Esophagus (tissue), 2 donors: ENCODE measurements at regions not wholly inside any gene's neighbourhood (a gene's known extent, or its start where the extent isn't known, plus 50 kb on each side); places are given as distances from the start of the nearest gene placed in this dataset.
"Not testable (repeated sequence)": the region's sequence is repeated elsewhere in the genome, so short reads cannot be mapped to it uniquely, and the experiment has no call there.

Experiments used
- H3K27ac ChIP-seq, 2 donors: one replicate each; pipeline ENCODE4 v1.5.1; 2013; ENCODE audit warnings: low read depth in 2 of 2, mild to moderate bottlenecking in 2 of 2, inconsistent platforms in 1 of 2, low read length in 1 of 2, moderate library complexity in 1 of 2
- H3K27me3 ChIP-seq, 2 donors: one replicate each; pipeline ENCODE4 v1.6.1; 2013; ENCODE audit warnings: low read length in 2 of 2, control low read depth in 1 of 2, mild to moderate bottlenecking in 1 of 2; ENCODE audit not compliant: insufficient read depth in 2 of 2, control insufficient read depth in 1 of 2
- H3K36me3 ChIP-seq, 2 donors: one replicate each; pipeline ENCODE4 v1.6.1; 2013; ENCODE audit warnings: low read length in 1 of 2; ENCODE audit not compliant: control insufficient read depth in 2 of 2, insufficient read depth in 2 of 2
- H3K4me1 ChIP-seq, 2 donors: one replicate each; pipeline ENCODE4 v1.6.1; 2013; ENCODE audit warnings: low read length in 1 of 2; ENCODE audit not compliant: control insufficient read depth in 2 of 2, insufficient read depth in 2 of 2
- H3K4me3 ChIP-seq, 2 donors: one replicate each; pipeline ENCODE4 v1.5.1; 2013; ENCODE audit warnings: low read length in 2 of 2, mild to moderate bottlenecking in 2 of 2, low read depth in 1 of 2, moderate library complexity in 1 of 2
- H3K9me3 ChIP-seq, 2 donors: one replicate each; pipeline ENCODE4 v1.6.1; 2013; ENCODE audit warnings: mild to moderate bottlenecking in 2 of 2, low read depth in 1 of 2, low read length in 1 of 2, moderate library complexity in 1 of 2; ENCODE audit not compliant: control insufficient read depth in 2 of 2, insufficient read depth in 1 of 2
- WGBS, 2 donors: extraction: QIAGEN DNeasy Blood & Tissue Kit; methylation state at CpG; one replicate each; pipeline ENCODE4 v1.1.7; 2013; 5-methylcytosine and 5-hydroxymethylcytosine counted together
- donor health status: healthy with polysubstance abuse.
- donor health status: Bipolar disorder and iron deficiency.

DNA sequence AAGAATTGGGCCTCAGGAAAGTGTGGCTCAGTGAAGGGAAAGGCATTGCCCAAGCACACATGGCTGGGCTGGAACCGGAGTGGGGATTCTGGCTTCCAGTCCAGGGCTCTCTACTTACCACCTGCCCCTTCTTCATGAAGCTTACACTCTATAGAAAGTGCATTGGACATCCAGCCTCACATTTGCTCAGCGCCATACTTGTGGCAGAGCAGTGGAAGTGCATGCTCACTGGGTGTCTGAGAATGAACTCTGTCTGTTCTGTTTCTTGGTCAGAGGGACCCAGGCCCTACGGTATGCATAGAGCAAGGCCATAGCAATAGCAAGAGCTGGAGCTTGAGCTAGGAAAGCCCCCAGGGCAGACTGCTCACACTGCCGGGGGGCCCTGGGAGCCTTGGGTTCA is 1253.5 kb downstream of the TYW1 start:
- Histone ChIP-seq H3K9me3 (no peaks in the 10 kb centered on the region), H3K4me3 (no peak overlapping the region), H3K27me3 (no peaks in the 10 kb centered on the region), H3K4me1 (peaks cover 0 to 6% of the 10 kb centered on the region in 2 donors), H3K36me3 (no peaks in the 10 kb centered on the region), H3K27ac (no peak overlapping the region)
- 90 to 91% methylated on average over 4 of the region's 4 CpGs for WGBS, 2 donors

DNA sequence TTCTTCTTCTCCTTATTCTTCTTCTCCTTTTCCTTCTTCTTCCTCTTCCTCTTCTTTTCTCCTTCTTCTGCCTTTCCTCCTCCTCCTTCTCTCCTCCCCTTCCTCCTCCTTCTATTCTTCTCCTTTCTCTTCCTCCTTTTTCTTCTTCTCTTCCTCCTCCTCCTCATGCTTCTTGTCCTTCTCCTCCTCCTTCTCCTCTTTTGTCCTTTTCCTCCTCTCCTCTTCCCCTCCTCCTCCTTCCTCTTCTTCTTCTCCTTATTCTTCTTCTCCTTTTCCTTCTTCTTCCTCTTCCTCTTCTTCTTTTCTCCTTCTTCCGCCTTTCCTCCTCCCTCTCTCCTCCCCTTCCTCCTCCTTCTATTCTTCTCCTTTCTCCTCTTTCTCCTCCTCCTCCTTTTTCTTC is 1258.2 kb downstream of the TYW1 start:
- WGBS, 2 donors = 75 to 86% methylated on average over 1 of the region's 1 CpG
- H3K4me1 ChIP-seq, H3K4me3 ChIP-seq: not testable (repeated sequence)

DNA sequence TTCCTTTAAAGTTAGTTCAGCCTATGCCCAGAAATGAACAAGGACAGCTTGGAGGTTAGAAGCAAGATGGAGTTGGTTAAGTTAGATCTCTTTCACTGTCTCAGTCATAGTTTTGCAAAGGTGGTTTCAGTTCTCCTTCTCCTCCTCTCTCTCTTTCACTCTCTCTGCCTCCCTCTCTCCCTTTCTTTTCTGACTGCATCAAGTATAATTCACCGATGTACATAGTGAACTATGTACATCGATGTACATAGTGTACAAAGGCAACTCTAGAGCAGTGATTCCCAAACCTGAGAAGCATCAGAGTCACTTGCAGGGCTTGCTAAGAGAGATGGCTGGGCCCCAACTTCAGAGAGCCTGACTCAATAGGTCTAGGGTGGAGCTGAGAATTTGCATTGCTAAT is 1259.7 kb downstream of the TYW1 start:
- Histone ChIP-seq H3K4me3 (no peak overlapping the region), H3K36me3 (no peaks in the 10 kb centered on the region), H3K9me3 (no peaks in the 10 kb centered on the region), H3K27me3 (no peaks in the 10 kb centered on the region), H3K27ac (no peak overlapping the region), H3K4me1 (no peaks in the 10 kb centered on the region)
- 94% methylated on average over 2 of the region's 2 CpGs for WGBS, 2 donors

More for the DNA sequence above, 1258.2 kb downstream of the TYW1 start:
- not testable (repeated sequence) for H3K36me3 ChIP-seq, H3K9me3 ChIP-seq, H3K27ac ChIP-seq, H3K27me3 ChIP-seq

DNA sequence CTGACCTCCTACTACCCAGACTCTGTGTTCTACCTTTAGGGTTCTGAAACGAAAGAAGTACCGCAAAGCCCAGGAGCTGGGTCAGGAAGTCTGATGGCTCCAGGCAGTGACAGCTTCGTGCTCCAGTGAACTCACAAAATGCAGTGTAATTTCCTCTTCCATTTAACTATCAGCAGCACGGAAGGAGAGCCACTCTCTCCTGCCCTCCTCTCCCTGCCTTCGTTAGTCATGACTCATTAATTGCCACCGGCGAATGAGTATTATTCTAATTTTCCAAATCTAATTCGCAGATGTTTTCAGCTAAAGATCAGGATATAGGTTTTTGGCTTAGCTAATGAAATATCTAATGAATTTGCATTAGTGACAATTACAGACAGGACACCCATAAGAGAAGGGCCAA is 1262.0 kb downstream of the TYW1 start:
- no peaks in the 10 kb centered on the region for H3K36me3 ChIP-seq
- H3K4me1 ChIP-seq = no peaks in the 10 kb centered on the region
- WGBS, 2 donors = 47 to 51% methylated on average over 8 of the region's 8 CpGs
- no peak overlapping the region for H3K4me3 ChIP-seq
- no peaks in the 10 kb centered on the region for H3K9me3 ChIP-seq
- H3K27me3 ChIP-seq = no peaks in the 10 kb centered on the region
- no peak overlapping the region for H3K27ac ChIP-seq

DNA sequence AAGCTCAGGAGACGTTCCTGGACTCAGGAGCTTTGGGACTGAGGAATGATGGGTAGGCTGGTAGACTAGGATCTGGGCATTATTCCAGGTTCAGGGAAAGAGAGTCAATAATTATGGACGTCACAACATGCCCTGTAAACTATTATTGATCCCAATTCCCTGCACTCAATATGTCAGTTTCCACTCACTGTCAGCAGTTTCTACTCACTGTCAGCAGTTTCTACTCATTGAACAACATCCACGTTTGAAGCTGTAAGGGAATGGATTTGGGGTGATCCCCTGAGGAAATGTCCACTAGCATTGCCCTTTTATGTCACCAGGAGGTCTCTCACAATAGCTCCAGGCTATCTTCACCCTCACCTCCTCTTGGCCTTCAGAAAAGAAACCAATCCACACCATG is 1268.6 kb downstream of the TYW1 start:
- H3K36me3 ChIP-seq = no peaks in the 10 kb centered on the region
- H3K4me1 ChIP-seq = no peaks in the 10 kb centered on the region
- peaks cover 6 to 14% of the 10 kb centered on the region in 2 donors for H3K9me3 ChIP-seq
- no peak overlapping the region for H3K27ac ChIP-seq
- 42 to 43% methylated on average over 3 of the region's 3 CpGs for WGBS, 2 donors
- H3K4me3 ChIP-seq = no peak overlapping the region
- no peaks in the 10 kb centered on the region for H3K27me3 ChIP-seq

DNA sequence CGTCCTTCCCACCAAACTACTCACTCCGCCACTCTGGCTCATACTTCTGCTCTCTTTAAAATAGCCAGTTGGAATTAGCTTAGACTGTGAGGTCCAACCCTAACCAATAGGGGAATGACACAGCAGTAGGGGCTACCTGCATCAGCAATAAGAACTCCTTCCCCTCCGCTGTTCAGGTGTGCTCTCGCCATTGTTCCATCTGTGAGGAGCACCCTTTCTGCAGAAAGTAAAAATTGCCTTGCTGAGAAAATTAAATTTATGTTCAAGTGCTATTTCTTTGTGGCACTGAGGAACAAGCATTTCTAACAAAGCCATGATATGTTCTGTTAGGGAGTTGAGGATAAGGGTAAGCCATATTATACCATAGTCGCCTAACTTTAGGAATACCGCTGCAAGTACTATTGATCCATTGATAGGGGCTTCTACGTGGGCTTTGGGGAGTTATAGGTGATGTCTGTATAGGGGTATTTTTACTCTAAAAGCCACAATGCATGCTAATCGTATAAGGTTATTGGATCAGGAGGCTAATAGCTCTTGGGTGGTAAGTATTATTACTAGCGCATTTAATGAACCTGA is 1269.5 kb downstream of the TYW1 start:
- H3K9me3 ChIP-seq = peaks cover 6 to 14% of the 10 kb centered on the region in 2 donors
- H3K27me3 ChIP-seq = no peaks in the 10 kb centered on the region
- no peaks in the 10 kb centered on the region for H3K36me3 ChIP-seq
- no peak overlapping the region for H3K27ac ChIP-seq
- WGBS, 2 donors = 90 to 94% methylated on average over 9 of the region's 9 CpGs
- no peaks in the 10 kb centered on the region for H3K4me1 ChIP-seq
- no peak overlapping the region for H3K4me3 ChIP-seq

DNA sequence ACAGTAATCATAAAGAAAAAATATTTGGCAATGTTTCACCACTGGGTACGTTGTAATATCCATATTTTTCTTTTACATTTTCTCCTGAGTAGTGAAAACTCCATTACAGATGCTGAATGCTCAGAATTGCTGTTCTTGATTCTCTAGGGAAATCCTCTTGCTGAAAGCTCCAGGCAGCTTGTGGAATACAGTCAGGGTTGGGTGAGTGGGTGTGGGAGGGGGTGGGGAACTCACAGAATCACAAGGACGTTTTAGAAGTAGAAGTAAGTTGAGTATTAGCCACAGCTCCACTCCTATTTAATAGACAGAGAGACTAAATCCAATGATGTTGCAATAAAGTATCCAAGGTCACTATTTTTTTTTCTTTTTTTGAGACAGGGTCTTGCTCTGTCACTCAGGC is 1270.9 kb downstream of the TYW1 start:
- Histone ChIP-seq H3K4me3 (no peak overlapping the region), H3K4me1 (no peaks in the 10 kb centered on the region), H3K27ac (no peak overlapping the region), H3K36me3 (no peaks in the 10 kb centered on the region), H3K9me3 (peaks cover 6 to 14% of the 10 kb centered on the region in 2 donors), H3K27me3 (no peaks in the 10 kb centered on the region)
- WGBS, 2 donors = 55 to 65% methylated on average over 2 of the region's 2 CpGs

DNA sequence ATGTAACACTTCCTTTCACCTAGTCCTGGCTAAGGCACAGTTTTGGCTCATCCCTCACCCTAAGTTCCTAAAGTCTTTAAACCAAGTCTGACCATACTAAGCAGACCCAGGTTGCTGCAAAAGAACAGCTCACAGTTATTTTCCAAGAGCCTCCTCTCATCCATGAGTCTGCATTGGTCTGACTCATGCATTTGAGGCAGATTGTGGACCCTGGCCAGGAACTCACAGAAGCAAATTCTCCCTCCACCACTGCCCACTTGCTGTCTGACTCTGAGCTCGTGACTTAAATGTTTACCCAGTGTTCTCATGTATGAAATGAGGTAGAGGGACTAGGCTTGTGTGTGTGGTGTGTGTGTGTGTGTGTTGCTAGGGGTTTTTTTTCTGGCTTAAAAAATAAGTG is 1272.8 kb downstream of the TYW1 start:
- Histone ChIP-seq H3K4me1 (no peaks in the 10 kb centered on the region), H3K36me3 (no peaks in the 10 kb centered on the region), H3K27me3 (no peaks in the 10 kb centered on the region), H3K4me3 (no peak overlapping the region), H3K27ac (no peak overlapping the region), H3K9me3 (peaks cover 6 to 14% of the 10 kb centered on the region in 2 donors)
- WGBS, 2 donors = 8% methylated on average over 1 of the region's 1 CpG

DNA sequence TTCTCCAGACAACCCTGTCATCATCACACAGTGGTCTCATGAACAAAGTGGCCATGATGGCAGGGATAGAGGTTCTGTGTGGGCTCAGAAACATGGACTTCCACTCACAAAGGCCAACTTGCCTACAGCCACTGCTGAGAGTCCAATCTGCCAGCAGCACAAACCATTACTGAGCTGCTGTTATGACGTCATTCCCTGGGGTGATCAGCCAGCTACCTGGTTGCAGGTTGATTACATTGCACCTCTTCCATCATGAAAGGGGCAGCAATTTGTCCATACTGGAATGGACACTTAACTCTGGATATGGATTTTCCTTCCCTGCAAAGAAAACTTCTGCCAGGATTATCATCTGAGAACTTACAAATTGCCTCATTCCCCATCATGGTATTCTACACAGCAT is 1275.9 kb downstream of the TYW1 start:
- H3K9me3 ChIP-seq = no peaks in the 10 kb centered on the region
- H3K27me3 ChIP-seq = no peaks in the 10 kb centered on the region
- 85 to 86% methylated on average over 1 of the region's 1 CpG for WGBS, 2 donors
- no peak overlapping the region for H3K27ac ChIP-seq
- H3K36me3 ChIP-seq = no peaks in the 10 kb centered on the region
- no peak overlapping the region for H3K4me3 ChIP-seq
- H3K4me1 ChIP-seq = no peaks in the 10 kb centered on the region

DNA sequence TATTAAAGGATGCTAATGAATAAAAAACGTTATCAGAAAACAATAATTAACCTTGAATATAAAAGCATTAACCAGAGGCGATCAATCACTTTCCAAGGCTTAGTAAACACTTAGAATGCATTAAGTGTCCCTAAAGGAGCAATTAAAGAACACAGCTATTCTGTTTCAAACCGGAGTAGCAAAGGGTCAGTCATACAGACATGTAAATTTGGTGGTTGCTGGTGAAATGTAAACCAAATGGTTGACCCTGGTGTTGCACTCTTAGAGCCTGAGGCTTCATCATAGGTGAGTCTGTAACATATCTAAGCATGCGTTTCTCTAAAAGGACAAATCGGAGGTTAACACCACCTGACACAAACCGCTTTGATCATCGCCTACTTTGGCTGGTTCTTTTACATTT is 1280.1 kb downstream of the TYW1 start:
- no peaks in the 10 kb centered on the region for H3K27me3 ChIP-seq
- H3K36me3 ChIP-seq = no peaks in the 10 kb centered on the region
- no peaks in the 10 kb centered on the region for H3K4me1 ChIP-seq
- 75 to 79% methylated on average over 7 of the region's 7 CpGs for WGBS, 2 donors
- H3K27ac ChIP-seq = no peak overlapping the region
- peaks cover 7% of the 10 kb centered on the region in 2 donors for H3K9me3 ChIP-seq
- no peak overlapping the region for H3K4me3 ChIP-seq
